Type B pancreatic cell (in vitro differentiated cells): ENCODE measurements at regions not wholly inside any gene's neighbourhood (a gene's known extent, or its start where the extent isn't known, plus 50 kb on each side); places are given as distances from the start of the nearest gene placed in this dataset.

Experiments
- DNase-seq: peaks from one replicate; pipeline ENCODE4 v3.0.0; 2021; ENCODE audit warnings: mixed read lengths; ENCODE audit not compliant: unreplicated experiment; ENCODE audit errors: extremely low spot score
- H3K27ac Mint-ChIP-seq: 2 replicates; pipeline ENCODE4 v1.8.0; 2021; ENCODE audit warnings: mild to moderate bottlenecking, mixed read lengths
- H3K27me3 Mint-ChIP-seq: 2 replicates; pipeline ENCODE4 v1.8.0; 2021; ENCODE audit warnings: mixed read lengths
- H3K36me3 Mint-ChIP-seq: 2 replicates; pipeline ENCODE4 v1.8.0; 2021; ENCODE audit warnings: mixed read lengths
- H3K4me1 Mint-ChIP-seq: one replicate; pipeline ENCODE4 v1.8.0; 2021; ENCODE audit warnings: mixed read lengths; ENCODE audit not compliant: unreplicated experiment
- H3K4me3 Mint-ChIP-seq: 2 replicates; pipeline ENCODE4 v1.8.0; 2021; ENCODE audit warnings: mild to moderate bottlenecking, mixed read lengths
- H3K9me3 Mint-ChIP-seq: 2 replicates; pipeline ENCODE4 v1.8.0; 2021; ENCODE audit warnings: mixed read lengths
- TF ChIP-seq, protein P1 (sequence below): fragments of 200-600 bp; sonication (generic); conservative IDR thresholded peaks from 2 replicates; pipeline ENCODE4 v1.5.0; 2021; ENCODE audit warnings: antibody characterized with exemption, mild to moderate bottlenecking

DNA sequence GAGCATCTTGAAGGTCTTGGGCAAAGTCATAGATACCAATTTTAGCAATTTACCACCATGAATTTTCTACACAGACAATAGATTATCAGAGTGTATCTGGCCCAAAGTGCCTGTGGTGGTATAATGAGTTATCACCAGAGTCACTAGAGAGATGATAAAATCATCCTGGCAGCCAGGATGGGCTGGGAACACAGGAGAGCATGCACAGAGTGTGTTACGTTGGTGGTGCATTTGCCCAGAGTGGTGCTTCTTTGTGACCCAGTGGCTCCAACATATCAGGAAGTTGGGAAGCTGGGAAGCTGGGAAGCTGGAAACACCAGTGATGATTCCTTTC is 236.7 kb upstream of the PROX1 start:
- Mint-ChIP-seq H3K9me3 (no peaks in the 10 kb centered on the region), H3K27ac (no peak overlapping the region), H3K4me3 (no peak overlapping the region), H3K36me3 (no peaks in the 10 kb centered on the region), H3K27me3 (peaks cover 11% of the 10 kb centered on the region), H3K4me1 (no peaks in the 10 kb centered on the region)
- TF ChIP-seq, protein P1, sequence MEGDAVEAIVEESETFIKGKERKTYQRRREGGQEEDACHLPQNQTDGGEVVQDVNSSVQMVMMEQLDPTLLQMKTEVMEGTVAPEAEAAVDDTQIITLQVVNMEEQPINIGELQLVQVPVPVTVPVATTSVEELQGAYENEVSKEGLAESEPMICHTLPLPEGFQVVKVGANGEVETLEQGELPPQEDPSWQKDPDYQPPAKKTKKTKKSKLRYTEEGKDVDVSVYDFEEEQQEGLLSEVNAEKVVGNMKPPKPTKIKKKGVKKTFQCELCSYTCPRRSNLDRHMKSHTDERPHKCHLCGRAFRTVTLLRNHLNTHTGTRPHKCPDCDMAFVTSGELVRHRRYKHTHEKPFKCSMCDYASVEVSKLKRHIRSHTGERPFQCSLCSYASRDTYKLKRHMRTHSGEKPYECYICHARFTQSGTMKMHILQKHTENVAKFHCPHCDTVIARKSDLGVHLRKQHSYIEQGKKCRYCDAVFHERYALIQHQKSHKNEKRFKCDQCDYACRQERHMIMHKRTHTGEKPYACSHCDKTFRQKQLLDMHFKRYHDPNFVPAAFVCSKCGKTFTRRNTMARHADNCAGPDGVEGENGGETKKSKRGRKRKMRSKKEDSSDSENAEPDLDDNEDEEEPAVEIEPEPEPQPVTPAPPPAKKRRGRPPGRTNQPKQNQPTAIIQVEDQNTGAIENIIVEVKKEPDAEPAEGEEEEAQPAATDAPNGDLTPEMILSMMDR, result no peak
- no peak for DNase-seq

DNA sequence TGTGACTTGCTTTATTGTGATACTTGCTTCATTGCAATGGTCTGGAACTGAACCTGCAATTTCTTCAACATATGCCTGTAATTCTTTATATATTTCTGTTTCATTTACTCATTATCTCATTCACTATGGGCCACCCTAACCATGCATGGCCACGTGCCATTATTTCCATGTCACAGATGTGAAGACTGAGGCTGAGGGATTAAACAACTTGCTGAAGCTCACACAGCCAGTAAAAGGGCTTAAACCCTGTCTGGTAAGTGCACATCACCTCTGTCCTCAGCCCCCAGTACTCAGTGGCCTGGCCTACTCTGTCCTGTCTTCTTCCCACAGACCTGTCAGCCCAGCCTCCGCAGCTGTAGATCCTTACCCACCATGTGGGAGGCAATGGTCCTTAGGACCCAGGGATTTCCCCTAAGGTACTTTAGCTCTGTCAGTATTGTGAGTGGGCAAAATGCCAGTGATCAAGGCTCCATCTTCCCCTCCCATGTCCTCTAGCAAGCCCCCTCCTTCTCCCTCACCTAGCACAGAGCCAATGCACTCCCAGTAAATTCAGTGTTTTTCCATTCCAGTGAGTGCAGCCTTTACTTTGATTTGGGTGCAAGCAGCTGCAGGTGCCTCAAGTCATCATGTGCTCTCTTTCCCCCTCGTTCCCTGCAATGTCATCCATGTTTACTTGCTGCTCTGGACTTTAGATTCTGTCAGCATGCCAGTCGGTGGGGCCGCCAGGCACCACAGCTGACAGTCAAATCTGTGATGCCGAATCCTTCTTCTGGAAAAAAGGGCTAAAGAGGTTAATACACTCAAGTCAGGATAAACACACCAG is 228.2 kb upstream of the PROX1 start:
- DNase-seq, result no peak
- Mint-ChIP-seq H3K27ac (no peak overlapping the region), H3K9me3 (no peaks in the 10 kb centered on the region), H3K27me3 (no peaks in the 10 kb centered on the region), H3K4me3 (no peak overlapping the region), H3K36me3 (no peaks in the 10 kb centered on the region), H3K4me1 (no peaks in the 10 kb centered on the region)
- TF ChIP-seq, protein P1, result no peak

DNA sequence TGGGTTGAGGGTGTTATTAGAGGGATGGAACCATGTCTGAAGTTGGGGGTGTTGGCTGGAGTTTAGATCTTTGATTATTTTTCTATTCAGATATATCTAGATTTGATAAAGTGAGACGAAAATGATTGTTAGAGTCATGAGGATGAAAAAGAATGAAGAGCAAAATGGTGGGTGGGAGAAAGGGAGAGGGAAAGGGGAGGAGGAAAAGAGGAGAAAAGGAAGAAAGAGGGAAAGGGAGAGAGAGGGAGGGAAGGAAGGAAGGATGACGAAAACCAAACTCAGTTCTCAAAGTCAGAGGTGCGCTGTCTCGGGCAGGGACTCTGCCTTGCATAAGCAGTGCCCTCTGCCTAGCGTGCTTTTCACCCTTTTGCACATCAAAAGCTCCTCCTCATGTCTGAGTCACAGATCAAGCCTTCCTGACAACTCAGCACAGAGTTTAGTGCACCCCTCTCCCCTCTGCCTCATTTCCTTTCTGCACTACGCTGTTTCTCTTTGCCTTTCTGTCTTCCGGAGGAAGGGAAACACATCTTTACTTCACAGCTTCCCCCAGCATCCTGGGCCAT is 225.8 kb upstream of the PROX1 start:
- peaks cover 3% of the 10 kb centered on the region for H3K27me3 Mint-ChIP-seq
- no peak overlapping the region for H3K27ac Mint-ChIP-seq
- H3K36me3 Mint-ChIP-seq, result no peaks in the 10 kb centered on the region
- H3K4me1 Mint-ChIP-seq, result no peaks in the 10 kb centered on the region
- DNase-seq, result no peak
- no peak overlapping the region for H3K4me3 Mint-ChIP-seq
- TF ChIP-seq, protein P1, result no peak
- no peaks in the 10 kb centered on the region for H3K9me3 Mint-ChIP-seq

DNA sequence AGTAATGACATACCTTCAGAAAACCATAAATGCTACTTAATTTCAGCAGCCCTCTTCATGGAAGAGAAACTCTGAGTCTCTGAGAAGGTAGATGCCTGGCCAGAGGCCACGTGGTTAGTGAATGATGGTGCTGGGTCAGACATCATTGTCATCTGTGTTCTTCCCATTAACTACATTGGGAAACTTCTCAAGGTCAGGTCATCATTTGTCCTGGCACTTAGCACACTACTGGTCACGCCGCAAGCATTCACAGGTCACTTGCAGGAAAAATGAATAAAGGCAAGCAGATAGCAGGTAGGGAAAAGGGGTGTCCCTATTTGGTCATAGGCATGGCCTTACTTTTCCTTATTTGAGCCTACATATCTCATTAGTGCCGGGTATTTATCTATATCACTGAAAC is 220.1 kb upstream of the PROX1 start:
- Mint-ChIP-seq H3K36me3 (no peaks in the 10 kb centered on the region), H3K9me3 (no peaks in the 10 kb centered on the region), H3K4me3 (no peak overlapping the region), H3K4me1 (no peaks in the 10 kb centered on the region), H3K27me3 (peaks cover 10% of the 10 kb centered on the region), H3K27ac (no peak overlapping the region)
- DNase-seq, result no peak
- TF ChIP-seq, protein P1, result no peak

DNA sequence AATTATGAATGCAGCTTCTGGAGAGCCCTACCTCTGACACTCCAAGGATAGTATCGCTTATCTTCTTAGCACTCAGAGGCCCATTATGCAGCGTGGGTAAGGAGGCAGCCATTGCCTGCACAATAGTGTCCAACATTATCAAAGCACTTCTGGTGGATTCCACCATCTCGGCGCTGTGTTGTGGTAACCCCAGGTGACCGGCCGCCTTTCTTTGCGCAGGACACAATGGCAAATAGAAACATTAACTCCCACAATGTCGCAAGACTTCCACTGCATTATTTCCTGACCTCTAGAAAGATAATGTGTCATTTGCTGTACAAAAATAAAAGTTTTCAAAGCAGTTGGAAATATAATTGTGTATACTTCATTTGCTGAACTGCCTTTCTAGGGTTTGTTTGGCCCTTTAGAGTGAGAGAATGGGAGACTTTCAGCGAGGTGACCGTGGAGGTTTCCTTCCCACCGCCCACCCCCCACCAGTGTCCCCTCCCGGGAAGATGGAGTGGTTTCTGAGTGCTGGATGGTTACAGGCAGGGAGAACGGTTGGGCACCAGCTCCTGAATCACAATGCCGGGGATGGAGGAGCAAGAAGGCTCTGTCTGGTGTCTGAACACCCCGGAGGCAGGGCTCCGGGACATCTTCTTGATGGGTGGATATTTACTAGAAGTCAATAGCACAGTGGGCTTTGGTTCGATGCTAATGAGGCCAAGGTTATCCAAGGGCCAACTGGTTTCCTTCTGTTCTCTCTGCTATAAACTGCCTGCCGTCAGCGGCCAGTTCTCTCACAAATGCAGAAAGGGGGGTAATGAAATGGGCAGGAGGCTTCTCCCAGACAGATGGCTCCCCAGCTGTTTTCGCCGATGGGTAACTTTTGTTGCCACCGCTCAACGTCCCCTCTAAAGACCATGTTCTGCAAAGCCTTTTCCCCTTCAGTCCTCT is 215.4 kb upstream of the PROX1 start:
- Mint-ChIP-seq H3K4me3 (no peak overlapping the region), H3K36me3 (no peaks in the 10 kb centered on the region), H3K27ac (no peak overlapping the region), H3K9me3 (no peaks in the 10 kb centered on the region), H3K4me1 (no peaks in the 10 kb centered on the region), H3K27me3 (peaks cover 7% of the 10 kb centered on the region)
- TF ChIP-seq, protein P1, result no peak
- DNase-seq, result no peak
